Suppressor macrophage treated with lipopolysaccharide for 1 hour (primary cell): ENCODE measurements at regions not wholly inside any gene's neighbourhood (a gene's known extent, or its start where the extent isn't known, plus 50 kb on each side); places are given as distances from the start of the nearest gene placed in this dataset.

Experiments
- DNase-seq, 3 donors: peaks; one replicate each; pipeline ENCODE4 v3.0.0-alpha.2; 2020 to 2022

DNA sequence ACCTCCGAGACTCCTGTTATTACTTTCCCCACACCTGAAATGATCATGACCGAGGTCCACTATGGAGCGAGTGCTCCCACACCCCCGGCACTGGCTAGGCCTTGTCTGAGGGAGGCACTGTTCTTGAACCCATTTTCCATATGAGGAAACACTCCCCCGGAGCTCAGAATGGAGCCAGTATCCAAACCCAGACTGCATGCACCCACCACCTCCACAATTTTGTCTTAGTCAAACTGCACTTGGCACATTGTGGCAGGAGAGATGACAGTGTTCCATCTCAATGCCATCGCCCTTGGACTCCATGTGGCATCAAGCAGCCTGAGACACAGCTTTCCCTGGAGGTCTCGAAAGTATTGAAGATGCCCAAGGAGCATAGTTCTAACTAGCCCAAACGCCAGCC lies 154.1 kb downstream of the NUP210 start:
- DNase-seq = no peak

GRCh38 chr3:13265507-13265906 lies 154.6 kb downstream of the NUP210 start:
- DNase-seq = no peak

GRCh38 chr3:13265016-13265415 lies 155.1 kb downstream of the NUP210 start:
- DNase-seq = no peak

- DNase-seq = no peak
Observed at GRCh38 chr3:13264468-13264795, 155.7 kb downstream of the NUP210 start.

GRCh38 chr3:13263770-13264467 lies 156.2 kb downstream of the NUP210 start:
- no peak for DNase-seq

DNA sequence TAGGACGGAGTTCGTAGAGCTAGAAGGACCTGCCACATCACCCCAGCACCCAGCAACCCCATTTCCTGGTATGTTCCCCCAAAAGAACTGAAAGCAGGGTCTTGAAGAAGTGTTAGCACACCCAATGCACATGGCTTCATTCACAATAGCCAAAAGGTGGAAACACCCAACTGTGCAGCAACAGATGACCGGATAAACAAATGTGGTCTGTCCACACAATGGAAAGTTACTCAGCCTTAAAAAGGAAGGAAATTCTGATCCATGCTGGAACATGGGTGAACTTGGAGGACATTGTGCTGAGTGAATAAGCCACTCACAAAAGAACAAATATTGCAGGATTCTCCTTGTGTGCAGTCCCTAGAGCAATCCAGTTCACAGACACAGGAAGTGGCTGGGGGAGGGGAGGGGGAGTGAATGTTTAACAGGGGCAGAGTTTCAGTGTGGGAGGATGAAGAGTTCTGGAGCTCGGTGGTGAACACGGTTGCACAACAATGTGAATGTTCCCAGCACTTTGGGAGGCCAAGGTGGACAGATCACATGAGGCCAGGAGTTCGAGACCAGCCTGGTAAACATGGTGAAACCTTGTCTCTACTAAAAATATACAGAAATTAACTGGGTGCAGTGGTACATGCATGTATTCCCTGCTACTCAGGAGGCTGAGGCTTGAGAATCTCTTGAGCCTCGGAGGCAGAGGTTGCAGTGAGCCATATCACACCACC lies 157.5 kb downstream of the NUP210 start:
- peak in 2 of 3 donors; percentile 10 to 19 for DNase-seq

- DNase-seq = no peak
Observed at GRCh38 chr3:13261892-13262291, 158.2 kb downstream of the NUP210 start.

GRCh38 chr3:13261104-13261830 lies 158.9 kb downstream of the NUP210 start:
- no peak for DNase-seq

GRCh38 chr3:13260259-13261103 lies 159.6 kb downstream of the NUP210 start:
- no peak for DNase-seq

GRCh38 chr3:13259831-13260230 lies 160.3 kb downstream of the NUP210 start:
- DNase-seq = no peak

DNA sequence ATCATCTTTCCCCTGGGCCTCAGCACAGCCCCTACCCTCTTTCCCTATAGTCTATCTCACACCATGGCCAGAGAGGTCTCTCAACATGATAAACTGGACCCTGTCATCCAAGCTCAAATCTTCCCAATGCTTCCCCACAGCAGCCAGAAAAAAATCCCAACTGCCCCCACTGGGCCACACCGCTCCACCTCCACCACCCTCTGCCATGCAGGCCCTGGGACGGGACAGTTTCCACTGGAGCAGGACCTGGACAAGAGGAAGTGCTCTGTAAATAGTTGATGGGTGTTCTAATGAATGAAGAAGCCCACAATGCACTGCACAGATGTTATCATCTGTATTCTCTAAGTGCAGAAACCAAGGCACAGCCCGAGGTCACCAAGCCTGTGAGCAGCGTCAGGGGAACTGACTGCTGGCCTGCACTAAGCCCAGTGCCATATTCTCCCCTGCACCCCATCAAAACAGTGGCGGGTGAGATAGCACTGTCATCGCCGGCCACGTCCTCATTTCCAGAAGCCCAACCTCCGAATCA lies 161.1 kb downstream of the NUP210 start:
- DNase-seq = no peak

GRCh38 chr3:13258280-13258679 lies 161.8 kb downstream of the NUP210 start:
- DNase-seq = no peak

GRCh38 chr3:13257666-13258065 lies 162.5 kb downstream of the NUP210 start:
- DNase-seq = no peak

DNA sequence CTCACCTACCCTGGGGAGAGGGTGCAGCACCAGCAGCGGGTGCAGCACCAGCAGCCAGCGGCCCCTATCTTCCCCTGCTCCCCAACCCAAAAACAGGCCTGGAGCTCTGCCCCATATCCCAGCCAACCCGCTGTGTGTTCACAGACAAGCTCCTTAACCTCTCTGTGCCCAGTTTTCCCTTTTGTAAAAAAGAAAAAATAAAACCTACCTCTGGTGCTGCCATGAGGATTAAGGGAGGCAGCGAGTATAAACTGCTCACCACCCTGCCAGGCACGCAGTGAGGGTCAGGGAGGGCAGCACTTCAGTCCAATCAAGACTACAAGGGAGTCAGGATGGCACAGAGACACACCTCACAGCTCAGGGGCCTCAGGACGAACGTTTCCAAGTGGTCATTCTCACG lies 163.3 kb downstream of the NUP210 start:
- no peak for DNase-seq

- DNase-seq = no peak
Observed at GRCh38 chr3:13254028-13254951, 165.8 kb downstream of the NUP210 start.

GRCh38 chr3:13253208-13253937 lies 166.7 kb downstream of the NUP210 start:
- no peak for DNase-seq

DNA sequence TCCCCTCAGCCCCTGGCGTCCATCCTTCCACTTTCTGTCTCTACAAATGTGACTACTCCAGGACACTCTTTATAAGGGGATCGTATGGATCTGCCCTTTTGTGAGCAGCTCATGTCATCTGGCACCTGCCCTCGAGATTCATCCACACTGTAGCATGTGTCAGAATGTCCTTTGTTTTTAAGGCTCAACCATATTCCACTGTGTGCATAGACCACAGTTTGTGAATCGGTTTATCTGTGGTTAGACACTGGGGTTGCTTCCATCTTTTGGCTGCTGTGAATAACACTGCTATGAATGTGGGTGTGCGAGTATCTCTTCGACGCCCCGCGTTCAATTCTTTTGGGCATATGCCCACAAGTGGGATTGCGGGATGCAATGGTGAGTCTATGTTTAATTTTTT lies 167.9 kb downstream of the NUP210 start:
- DNase-seq = no peak

DNA sequence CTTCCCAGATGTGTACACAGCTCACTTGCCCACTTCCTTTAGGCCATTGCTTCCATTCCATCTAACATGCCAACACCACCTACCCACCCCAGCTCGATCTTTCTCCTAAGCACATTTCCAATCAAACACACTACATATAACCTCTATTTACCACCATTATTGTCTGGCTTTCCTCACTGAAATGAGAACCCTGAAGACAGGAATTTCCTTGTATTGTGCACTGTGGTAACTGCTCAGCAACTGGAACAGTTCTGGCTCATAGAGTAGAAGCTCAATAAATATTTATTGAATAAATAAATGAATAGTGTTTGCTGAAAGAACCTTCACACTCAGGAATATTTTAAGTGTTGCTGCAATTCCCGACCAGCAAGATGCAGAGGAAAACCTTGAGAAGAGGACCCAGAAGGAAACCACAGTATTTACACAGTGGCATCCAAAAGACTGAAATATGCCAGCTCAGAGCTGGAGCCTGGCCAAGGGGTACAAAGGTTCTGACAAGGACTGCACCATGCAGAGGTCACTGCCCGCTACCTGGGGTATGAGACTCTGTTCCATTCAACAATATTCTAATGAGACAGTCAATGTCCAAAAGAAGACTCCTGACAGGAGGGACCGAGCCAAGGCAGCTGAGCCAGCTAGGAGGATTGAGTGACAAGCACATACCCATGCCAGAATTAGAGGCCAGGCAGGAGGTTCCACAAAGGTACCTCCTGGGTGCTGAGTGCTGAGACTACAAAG lies 168.8 kb downstream of the NUP210 start:
- DNase-seq = no peak

- no peak for DNase-seq
Observed at GRCh38 chr3:13249664-13250390, 170.3 kb downstream of the NUP210 start.

DNA sequence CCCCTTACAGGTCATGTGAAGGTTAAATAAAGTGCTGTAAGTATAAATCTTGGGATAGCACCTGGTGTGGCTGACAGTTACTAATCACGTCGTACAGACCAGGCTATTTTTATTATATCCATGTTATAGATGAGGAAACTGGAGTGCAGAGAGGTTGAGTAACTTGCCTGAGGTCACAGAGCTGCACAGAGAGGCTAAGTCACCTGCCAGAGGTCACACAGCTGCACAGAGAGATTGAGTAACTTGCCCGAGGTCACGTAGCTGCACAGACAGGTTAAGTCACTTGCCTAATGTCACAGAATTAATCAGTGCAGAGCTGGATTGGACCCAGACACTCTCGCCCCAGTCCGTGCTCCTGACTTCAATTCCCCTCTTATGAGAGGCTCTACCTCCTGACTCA lies 171.5 kb downstream of the NUP210 start:
- no peak for DNase-seq
